ENCODE measurements at regions not wholly inside any gene's neighbourhood (a gene's known extent, or its start where the extent isn't known, plus 50 kb on each side); places are given as distances from the start of the nearest gene placed in this dataset.

DNA sequence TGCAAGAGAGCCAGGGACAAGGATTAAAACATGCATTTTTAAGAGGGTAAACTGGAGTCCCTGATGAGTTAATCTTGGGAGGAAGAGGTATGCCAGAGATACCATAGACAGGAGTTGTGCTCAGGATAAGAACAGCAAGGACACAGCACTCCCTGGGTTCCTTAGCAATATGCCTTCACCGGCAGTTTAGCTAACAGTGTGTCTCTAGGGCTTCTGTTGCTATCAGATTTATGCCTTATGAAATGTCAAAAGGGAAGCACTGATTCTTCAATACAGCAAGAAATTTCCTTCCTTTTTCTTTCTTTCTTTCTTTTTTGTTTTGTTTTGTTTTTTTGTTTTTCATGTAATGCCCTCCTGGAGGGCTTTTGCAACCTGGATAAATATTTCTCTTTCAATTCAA lies 71.3 kb upstream of the LARGE1 start:
- H2AFZ ChIP-seq (ENCODE audit: low read depth), result no peak overlapping the region

GRCh38 chr22:33996824-33997223 lies 76.5 kb upstream of the LARGE1 start:
- no peaks in the 10 kb centered on the region for H4K20me1 ChIP-seq (ENCODE audit: insufficient read depth)
- no peak overlapping the region for H2AFZ ChIP-seq (ENCODE audit: low read depth)
- H3K27me3 ChIP-seq (ENCODE audit: insufficient read depth, low read depth), result no peaks in the 10 kb centered on the region
- no peak overlapping the region for H3K4me3 ChIP-seq (IDR thresholded peaks at IDR 0.05; ENCODE audit: insufficient read depth, low read depth, low read length)
- no peaks in the 10 kb centered on the region for H3K79me2 ChIP-seq (ENCODE audit: insufficient read depth, low read depth)
- no peak overlapping the region for H3K27ac ChIP-seq
- TF ChIP-seq CTCF (conservative IDR thresholded peaks at IDR 0.05; ENCODE audit: low read depth, low read length), result no peak
- H3K9ac ChIP-seq, result no peak overlapping the region
- H3K36me3 ChIP-seq (ENCODE audit: insufficient read depth), result no peaks in the 10 kb centered on the region
- H3K4me2 ChIP-seq, result no peak overlapping the region
- no peaks in the 10 kb centered on the region for H3K4me1 ChIP-seq (ENCODE audit: low read depth, poor library complexity, severe bottlenecking)

More for the DNA sequence above, 71.3 kb upstream of the LARGE1 start:
- TF ChIP-seq CTCF (conservative IDR thresholded peaks at IDR 0.05; ENCODE audit: low read depth, low read length), result no peak
- Histone ChIP-seq H3K27ac (no peak overlapping the region), H3K4me3 (IDR thresholded peaks at IDR 0.05; ENCODE audit: insufficient read depth, low read depth, low read length) (no peak overlapping the region), H3K9ac (no peak overlapping the region), H3K36me3 (ENCODE audit: insufficient read depth) (no peaks in the 10 kb centered on the region), H4K20me1 (ENCODE audit: insufficient read depth) (no peaks in the 10 kb centered on the region), H3K27me3 (ENCODE audit: insufficient read depth, low read depth) (no peaks in the 10 kb centered on the region), H3K4me1 (ENCODE audit: low read depth, poor library complexity, severe bottlenecking) (no peaks in the 10 kb centered on the region), H3K79me2 (ENCODE audit: insufficient read depth, low read depth) (no peaks in the 10 kb centered on the region), H3K4me2 (no peak overlapping the region)

DNA sequence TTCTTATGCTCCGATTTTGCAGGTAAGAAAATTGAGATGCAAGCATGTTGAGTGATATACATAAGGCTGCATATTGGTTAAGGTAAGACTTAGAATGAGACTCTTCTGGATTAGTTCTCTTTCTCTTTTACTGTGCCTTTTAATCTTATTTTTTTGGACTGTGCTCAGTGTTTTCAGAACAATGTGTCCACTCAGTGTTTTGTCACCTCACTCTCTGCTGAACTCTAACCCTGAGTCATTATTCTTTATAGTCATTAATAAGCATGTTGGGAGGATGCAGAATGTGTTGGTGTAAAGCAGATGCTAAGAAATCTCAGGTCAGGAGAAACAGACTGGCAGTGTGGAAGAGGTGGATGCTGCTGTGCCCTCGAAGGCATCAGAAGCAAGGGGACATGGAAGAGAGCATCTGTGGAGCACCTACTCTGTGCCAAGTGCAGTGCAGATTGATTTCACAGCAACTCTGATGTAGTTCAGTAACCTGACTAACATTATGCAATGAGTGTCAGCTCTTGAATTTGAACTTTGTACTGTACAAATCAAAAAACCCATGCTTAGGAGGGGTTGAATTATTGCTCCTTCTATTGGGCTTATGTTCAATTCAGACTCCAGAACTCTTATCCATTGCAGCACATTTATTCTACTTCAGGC lies 80.7 kb upstream of the LARGE1 start:
- Histone ChIP-seq H3K79me2 (ENCODE audit: insufficient read depth, low read depth) (no peaks in the 10 kb centered on the region), H3K4me1 (ENCODE audit: low read depth, poor library complexity, severe bottlenecking) (no peaks in the 10 kb centered on the region), H3K9ac (no peak overlapping the region), H2AFZ (ENCODE audit: low read depth) (no peak overlapping the region), H3K36me3 (ENCODE audit: insufficient read depth) (no peaks in the 10 kb centered on the region), H3K27ac (no peak overlapping the region), H3K27me3 (ENCODE audit: insufficient read depth, low read depth) (no peaks in the 10 kb centered on the region), H3K4me3 (IDR thresholded peaks at IDR 0.05; ENCODE audit: insufficient read depth, low read depth, low read length) (no peak overlapping the region), H4K20me1 (ENCODE audit: insufficient read depth) (no peaks in the 10 kb centered on the region), H3K4me2 (no peak overlapping the region)
- TF ChIP-seq CTCF (conservative IDR thresholded peaks at IDR 0.05; ENCODE audit: low read depth, low read length), result no peak

DNA sequence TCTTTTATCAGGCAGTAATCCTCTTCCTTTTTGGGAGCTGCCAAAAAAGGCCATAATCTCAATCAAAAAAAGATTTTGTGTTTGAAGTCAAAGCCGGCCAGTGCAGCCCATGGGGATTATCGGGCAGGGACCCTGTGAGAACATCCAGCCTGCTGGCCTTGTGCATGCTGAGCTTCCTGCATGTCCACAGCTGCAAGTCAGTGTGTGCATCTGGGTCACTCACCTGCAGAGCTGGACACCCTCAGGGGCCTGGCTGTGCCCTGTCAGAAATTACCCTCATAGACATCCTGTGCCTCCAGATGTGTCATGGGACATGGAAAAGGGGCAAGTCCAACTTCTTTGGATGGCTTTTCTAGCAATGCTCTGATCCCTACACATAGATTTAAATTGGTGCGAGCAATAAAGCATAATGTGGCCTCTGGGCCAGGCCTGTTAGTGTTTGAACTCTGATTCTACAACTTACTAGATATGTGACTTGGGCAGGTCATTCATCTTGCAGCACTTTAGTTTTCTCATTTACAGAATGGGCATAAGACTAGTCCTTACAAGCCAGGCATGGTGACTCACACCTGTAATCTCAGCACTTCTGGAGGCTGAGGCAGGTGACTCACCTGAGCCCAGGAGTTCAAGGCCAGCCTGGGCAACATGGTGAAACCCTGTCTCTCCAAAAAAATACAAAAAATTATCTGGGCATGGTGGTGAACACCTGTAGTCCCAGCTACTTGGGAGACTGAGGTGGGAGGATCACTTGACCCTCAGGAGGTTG lies 81.6 kb upstream of the LARGE1 start:
- Histone ChIP-seq H3K4me2 (no peak overlapping the region), H3K4me3 (IDR thresholded peaks at IDR 0.05; ENCODE audit: insufficient read depth, low read depth, low read length) (no peak overlapping the region), H4K20me1 (ENCODE audit: insufficient read depth) (no peaks in the 10 kb centered on the region), H3K36me3 (ENCODE audit: insufficient read depth) (no peaks in the 10 kb centered on the region), H3K9ac (no peak overlapping the region), H3K27ac (no peak overlapping the region), H3K4me1 (ENCODE audit: low read depth, poor library complexity, severe bottlenecking) (no peaks in the 10 kb centered on the region), H2AFZ (ENCODE audit: low read depth) (no peak overlapping the region), H3K27me3 (ENCODE audit: insufficient read depth, low read depth) (no peaks in the 10 kb centered on the region), H3K79me2 (ENCODE audit: insufficient read depth, low read depth) (no peaks in the 10 kb centered on the region)
- TF ChIP-seq CTCF (conservative IDR thresholded peaks at IDR 0.05; ENCODE audit: low read depth, low read length), result no peak

Measured in KMS-11 (cell line).